ENCODE measurements at regions not wholly inside any gene's neighbourhood (a gene's known extent, or its start where the extent isn't known, plus 50 kb on each side); places are given as distances from the start of the nearest gene placed in this dataset.
"Not testable (repeated sequence)": the region's sequence is repeated elsewhere in the genome, so short reads cannot be mapped to it uniquely, and the experiment has no call there.

GRCh38 chr14:62409169-62409568 is 636.1 kb downstream of the KCNH5 start:
- peak; percentile 9 for DNase-seq (ENCODE audit: low spot score)

- DNase-seq (ENCODE audit: low spot score) = peak; percentile 14
Measured at GRCh38 chr14:62409626-62410300, 635.5 kb downstream of the KCNH5 start.

DNA sequence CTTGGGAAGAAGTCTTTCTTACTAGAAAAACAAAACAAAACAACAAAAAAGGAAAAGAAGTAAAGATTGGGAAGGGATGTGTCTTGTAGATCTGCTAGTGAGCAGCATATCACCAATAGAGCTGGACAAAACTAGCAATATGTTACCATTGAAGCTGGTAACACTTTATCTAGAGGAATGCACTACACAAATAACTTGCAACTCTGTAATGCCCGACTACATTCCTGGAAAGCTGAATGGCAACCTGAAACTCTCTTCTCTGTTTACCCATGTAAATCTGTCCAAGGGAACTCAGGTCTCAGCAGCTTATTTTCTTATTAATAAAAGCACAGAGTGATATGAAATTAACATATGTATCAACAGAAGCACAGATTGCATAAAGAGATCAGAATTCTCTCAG is 624.4 kb downstream of the KCNH5 start:
- no peak for DNase-seq (ENCODE audit: low spot score)

DNA sequence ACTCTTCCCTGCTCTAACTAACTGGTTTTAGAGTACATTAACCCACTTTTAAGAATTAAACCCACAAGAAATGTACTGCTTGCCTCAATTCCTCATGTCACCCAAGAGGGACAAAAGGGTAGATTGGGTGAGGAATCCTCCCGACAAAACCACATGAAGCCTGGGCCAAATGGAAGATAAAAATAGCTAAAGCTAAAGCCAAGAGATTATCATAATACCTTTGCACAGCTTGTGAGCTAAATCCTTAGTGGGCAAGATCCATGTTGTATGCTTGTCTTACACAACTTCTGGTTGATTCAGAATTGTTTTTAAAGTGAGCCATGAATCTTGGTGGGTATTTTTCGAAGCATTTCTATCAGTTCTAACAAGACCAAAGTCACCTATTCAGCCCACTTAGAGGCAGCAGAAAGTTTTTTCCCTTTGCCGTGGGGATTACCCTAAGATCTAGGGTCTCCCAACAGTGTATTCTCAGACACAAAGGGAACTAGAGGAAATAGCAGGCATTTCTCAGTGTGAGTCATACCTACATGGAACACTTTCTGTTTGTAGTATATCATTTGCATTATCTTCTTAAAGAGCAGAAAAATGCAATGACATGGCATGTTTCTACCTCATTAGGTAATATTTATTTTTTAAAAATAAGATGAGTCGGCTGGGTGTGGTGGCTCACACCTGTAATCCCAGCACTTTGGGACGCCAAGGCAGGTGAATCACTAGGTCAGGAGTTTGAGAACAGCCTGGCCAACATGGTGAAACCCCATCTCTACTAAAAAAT is 616.6 kb downstream of the KCNH5 start:
- no peak for DNase-seq (ENCODE audit: low spot score)

- no peak for DNase-seq (ENCODE audit: low spot score)
Measured at GRCh38 chr14:62429683-62430082, 615.6 kb downstream of the KCNH5 start.

DNA sequence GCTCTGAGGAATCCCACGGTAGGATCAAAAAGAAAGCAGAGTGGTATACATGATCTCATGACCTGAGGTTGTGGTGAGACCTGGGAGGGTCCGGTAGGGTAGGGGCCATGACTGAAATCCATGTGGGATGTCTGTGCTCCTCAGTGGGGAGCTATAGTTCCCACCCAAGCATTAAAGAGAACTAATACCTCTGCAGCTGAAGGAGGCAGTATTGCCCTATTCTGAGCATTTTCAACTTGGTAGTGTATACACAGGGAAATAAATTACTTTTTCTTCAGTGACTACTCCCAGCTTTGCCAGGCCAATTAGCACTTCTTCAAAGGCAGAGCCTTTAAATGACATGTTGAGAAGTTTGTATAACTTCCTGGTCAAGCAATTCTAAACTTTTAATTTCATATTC is 613.8 kb downstream of the KCNH5 start:
- no peak for DNase-seq (ENCODE audit: low spot score)

DNA sequence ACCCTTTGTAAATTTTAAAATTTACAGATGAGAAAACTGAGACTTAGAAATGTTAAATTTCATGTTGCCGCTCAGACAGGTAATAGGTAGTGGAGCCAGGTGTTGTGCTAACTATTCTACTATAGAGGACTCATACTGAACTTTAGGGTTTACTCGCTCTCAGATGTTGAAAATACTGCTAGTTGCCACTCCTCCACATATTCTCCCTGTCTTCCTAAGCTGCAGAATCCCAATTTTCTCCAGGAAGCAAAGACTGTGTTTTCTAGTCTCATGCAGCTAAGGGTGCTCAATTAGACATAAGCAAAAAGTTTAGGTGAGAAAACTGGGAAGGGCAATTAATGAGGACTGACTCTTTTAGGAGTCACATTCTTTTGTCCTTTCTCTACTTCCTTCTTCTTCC is 612.3 kb downstream of the KCNH5 start:
- DNase-seq (ENCODE audit: low spot score) = no peak

DNA sequence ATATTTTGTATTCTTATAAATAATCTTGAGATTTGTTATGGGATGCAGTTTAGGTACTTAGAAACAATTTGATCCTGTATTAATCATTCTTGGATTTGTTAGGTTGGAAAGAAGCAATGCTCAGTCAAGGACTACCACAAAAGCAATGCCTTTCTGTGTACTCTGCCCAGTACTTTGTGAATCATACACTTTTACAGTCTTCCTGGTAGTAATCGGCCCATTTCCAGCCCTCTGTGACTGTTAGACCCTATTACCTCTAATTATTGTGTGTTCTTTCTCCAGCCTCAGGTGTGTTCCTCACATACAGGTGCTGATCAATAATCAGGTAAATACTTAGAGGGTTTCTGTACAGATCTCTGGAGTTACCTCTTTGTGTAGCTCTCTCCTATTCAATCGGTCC is 609.0 kb downstream of the KCNH5 start:
- DNase-seq (ENCODE audit: low spot score) = no peak

- DNase-seq (ENCODE audit: low spot score) = no peak
Measured at GRCh38 chr14:62439210-62439609, 606.0 kb downstream of the KCNH5 start.

DNA sequence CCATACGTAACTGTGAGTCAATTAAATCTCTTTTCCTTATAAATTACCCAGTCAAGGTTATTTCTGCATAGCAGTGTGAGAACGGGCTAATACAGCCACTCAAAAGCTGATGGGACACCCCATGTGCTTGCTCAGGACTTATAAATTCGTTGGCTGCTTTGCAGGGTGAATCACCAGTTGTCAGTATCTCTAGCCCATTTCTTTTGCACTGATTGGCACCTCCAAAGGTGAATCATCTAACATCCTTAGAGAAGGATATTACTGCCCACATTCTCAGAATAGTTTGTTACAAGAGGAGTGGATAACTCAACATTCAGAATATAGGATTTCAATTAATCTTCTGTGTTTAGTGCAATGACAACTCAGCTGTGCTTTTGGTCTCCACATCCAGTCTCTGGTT is 601.5 kb downstream of the KCNH5 start:
- no peak for DNase-seq (ENCODE audit: low spot score)

- DNase-seq (ENCODE audit: low spot score) = no peak
Measured at GRCh38 chr14:62445570-62445969, 599.7 kb downstream of the KCNH5 start.

- DNase-seq (ENCODE audit: low spot score) = no peak
Measured at GRCh38 chr14:62451221-62451620, 594.0 kb downstream of the KCNH5 start.

GRCh38 chr14:62453226-62453625 is 592.0 kb downstream of the KCNH5 start:
- no peak for DNase-seq (ENCODE audit: low spot score)

GRCh38 chr14:62455446-62455845 is 589.8 kb downstream of the KCNH5 start:
- no peak for DNase-seq (ENCODE audit: low spot score)

GRCh38 chr14:62462988-62463387 is 582.3 kb downstream of the KCNH5 start:
- DNase-seq (ENCODE audit: low spot score) = no peak

DNA sequence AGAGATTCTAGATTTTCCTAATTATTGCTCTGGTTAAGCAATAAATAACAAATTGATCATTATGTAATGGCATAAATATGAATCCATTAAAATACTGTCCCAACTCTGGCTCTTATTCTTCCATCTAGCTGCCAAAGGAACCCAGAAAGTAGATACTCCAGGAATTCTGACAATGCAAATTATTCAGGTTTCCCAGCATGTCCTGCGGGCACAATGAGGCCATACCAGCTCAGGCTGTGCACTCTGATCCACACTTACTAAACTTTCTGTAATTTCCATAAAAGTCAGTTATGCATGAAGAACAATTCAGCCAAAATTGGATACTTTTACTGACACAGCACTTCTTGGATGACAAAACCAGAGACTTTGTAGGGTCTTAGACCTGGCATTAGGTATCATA is 576.3 kb downstream of the KCNH5 start:
- DNase-seq (ENCODE audit: low spot score) = no peak

GRCh38 chr14:62470935-62471334 is 574.3 kb downstream of the KCNH5 start:
- no peak for DNase-seq (ENCODE audit: low spot score)

DNA sequence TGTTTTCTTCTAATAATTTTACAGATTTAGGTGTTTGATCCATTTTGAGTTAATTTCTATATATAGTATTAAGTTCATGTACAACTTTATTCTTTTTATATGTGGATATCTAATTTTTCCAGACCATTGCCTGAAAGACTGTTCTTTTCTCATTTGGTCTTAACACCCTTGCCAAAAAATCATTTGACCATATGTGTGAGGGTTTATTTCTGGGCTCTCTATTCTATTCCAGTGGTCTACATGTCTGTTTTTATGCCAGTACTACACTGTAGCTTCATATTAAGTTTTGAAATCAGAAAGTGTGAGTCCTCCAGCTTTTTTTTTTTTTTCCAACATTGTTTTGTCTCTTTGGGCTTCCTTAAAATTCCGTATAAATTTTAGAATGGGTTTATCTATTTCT is 554.1 kb downstream of the KCNH5 start:
- no peak for DNase-seq (ENCODE audit: low spot score)

GRCh38 chr14:62497708-62498107 is 547.5 kb downstream of the KCNH5 start:
- no peak for DNase-seq (ENCODE audit: low spot score)

DNA sequence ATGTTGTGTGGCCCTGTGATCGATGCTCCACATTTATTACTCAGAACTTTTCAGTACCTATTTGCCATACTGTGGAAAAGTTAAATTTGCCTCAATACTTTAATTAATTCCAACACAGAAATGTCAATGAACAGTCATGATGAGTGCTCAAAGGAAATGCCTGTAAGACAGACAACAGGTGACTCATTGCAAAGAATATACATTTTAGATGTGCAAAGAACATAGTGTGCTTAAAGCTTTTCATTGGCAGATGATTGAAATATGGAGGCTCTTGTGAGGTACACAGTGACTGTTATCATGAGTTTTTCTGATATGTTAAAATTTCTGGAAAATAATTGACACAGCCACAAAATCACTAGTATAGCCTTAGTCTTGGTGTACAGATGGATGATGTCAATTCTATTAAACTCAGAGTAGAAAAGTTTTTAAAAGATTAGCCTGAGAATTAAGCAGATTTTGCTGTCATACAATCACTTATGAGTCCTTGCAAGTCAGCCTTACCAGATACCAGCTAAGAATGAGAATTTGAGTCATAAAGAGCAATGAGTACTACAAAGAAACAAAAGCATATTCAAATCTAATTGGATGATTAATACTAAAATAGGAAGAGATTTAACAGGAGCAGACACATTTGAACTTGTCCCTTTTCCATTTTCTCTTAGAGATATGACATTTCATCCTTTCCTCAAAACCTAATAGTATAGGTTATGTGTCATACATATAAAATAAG is 544.1 kb downstream of the KCNH5 start:
- no peak for DNase-seq (ENCODE audit: low spot score)

GRCh38 chr14:62505045-62505444 is 540.2 kb downstream of the KCNH5 start:
- DNase-seq (ENCODE audit: low spot score) = no peak

DNA sequence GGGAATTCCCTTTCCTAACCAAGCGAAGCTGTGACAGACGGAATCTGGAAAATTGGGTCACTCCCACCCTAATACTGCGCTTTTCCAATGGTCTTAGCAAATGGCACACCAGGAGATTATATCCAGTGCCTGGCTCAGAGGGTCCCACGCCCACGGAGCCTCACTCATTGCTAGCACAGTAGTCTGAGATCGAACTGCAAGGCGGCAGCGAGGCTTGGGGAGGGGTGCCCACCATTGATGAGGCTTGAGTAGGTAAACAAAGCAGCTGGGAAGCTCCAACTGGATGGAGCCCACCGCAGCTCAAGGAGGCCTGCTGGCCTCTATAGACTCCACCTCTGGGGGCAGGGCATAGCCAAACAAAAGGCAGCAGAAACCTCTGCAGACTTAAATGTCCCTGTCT is 523.9 kb downstream of the KCNH5 start:
- not testable (repeated sequence) for DNase-seq (ENCODE audit: low spot score)

DNA sequence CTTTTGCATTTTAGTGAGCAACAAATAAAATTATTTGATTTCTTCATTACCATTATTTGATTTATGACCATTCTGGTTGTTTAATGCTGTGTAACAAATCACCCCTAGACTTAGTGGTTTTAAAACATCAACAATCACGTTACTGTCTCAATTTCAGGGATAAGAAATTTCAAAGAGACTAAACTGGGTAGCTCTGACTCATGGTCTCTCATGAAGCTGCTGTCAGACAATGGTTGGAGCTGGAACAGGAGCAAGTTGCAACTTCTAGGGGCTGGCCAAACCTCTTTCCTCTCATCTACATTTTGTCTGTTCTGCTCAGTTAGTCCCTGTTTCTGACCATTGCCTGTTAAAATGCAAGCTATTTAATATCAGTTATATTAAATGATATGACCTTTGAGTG is 517.0 kb downstream of the KCNH5 start:
- DNase-seq (ENCODE audit: low spot score) = no peak
